ENCODE measurements at regions not wholly inside any gene's neighbourhood (a gene's known extent, or its start where the extent isn't known, plus 50 kb on each side); places are given as distances from the start of the nearest gene placed in this dataset.

DNA sequence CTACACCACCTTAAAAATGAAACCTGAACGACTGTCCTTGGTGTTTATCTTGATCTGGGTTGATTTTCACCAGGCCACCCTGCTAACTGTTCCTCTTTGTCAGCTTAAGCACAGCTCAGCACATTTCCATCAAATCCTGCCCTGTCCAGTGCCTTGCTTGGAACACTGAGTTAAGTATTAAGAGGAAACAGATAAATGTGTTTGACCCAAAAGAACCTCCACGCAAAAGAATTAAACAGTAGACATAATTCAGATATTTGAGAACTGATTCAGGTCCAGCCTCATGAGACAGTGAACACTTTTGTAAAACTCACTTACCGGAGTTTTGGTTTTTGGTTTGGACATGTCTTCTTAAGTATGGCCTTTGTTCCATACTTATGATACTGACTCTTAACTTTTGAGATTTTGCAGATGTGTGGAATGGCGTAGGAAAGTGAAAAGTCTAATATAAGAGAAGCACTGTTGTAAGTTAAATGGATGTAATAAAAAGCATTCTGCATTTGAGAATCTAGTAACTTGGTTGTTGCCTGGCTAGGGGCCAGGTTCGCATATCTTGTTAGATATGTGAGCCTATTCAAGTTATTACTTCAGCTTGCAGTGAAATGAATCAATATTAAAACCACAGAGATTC is 88.9 kb upstream of the SERPINE2 start:
- Histone ChIP-seq H3K4me1 (ENCODE audit: control insufficient read depth, low read depth, low read length) (no peaks in the 10 kb centered on the region), H3K36me3 (ENCODE audit: control insufficient read depth, insufficient read depth, low read length) (no peaks in the 10 kb centered on the region), H3K9ac (ENCODE audit: low read length) (no peak overlapping the region), H2BK5ac (ENCODE audit: low read length) (no peak overlapping the region), H3K4me3 (ENCODE audit: low read length) (no peak overlapping the region), H3K79me2 (ENCODE audit: control insufficient read depth, insufficient read depth, low read length) (no peaks in the 10 kb centered on the region), H2BK15ac (replicated peaks; ENCODE audit: low read depth) (no peak overlapping the region), H2AK5ac (ENCODE audit: low read length) (no peak overlapping the region), H3K4ac (ENCODE audit: low read depth, low read length) (no peak overlapping the region), H3K56ac (ENCODE audit: low read length) (no peak overlapping the region), H3K79me1 (ENCODE audit: low read length) (no peaks in the 10 kb centered on the region), H2BK120ac (ENCODE audit: low read depth, low read length) (no peak overlapping the region), H4K5ac (ENCODE audit: low read length) (no peak overlapping the region), H3K4me2 (ENCODE audit: low read length) (no peak overlapping the region), H3K23ac (ENCODE audit: low read length) (no peak overlapping the region), H3K27me3 (ENCODE audit: insufficient read depth, low read length, poor library complexity) (no peaks in the 10 kb centered on the region), H4K8ac (ENCODE audit: low read depth, low read length) (no peak overlapping the region), H3K18ac (ENCODE audit: low read length) (no peak overlapping the region), H3K27ac (ENCODE audit: low read depth, low read length) (no peak overlapping the region)
- no CpG with 5 or more reads among the region's 5 CpGs for WGBS (ENCODE audit: extremely low coverage, insufficient coverage, low lambda C conversion rate)
- no peak for DNase-seq

DNA sequence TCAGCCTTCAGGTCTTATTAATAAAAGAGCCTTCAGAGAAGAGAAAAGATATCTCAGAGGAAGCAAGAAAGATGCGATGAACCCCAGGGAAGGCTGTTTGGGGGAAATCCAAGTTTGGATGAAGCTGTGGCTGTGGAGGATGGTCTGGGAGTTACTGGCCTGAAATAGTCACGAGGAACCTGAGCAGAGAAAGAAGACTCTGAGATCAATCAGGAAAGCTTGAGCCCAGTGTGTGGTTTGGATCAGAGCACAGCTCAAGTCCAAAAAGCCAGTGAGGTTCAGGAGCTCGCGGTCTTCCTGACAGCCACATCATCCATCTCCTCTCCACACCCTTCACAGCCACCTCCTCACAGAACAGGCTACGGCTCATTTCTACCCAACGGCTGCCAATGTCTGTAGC is 87.4 kb upstream of the SERPINE2 start:
- peak overlapping the region; percentile 26 for H3K56ac ChIP-seq (ENCODE audit: low read length)
- no peak overlapping the region for H4K8ac ChIP-seq (ENCODE audit: low read depth, low read length)
- no peak overlapping the region for H3K27ac ChIP-seq (ENCODE audit: low read depth, low read length)
- peak overlapping the region; percentile 72 for H3K4ac ChIP-seq (ENCODE audit: low read depth, low read length)
- no peak overlapping the region for H3K4me3 ChIP-seq (ENCODE audit: low read length)
- H3K79me1 ChIP-seq (ENCODE audit: low read length), result no peaks in the 10 kb centered on the region
- H3K23ac ChIP-seq (ENCODE audit: low read length), result no peak overlapping the region
- peak overlapping the region; percentile 3 for H2BK15ac ChIP-seq (replicated peaks; ENCODE audit: low read depth)
- peak overlapping the region; percentile 36 for H4K5ac ChIP-seq (ENCODE audit: low read length)
- no peaks in the 10 kb centered on the region for H3K79me2 ChIP-seq (ENCODE audit: control insufficient read depth, insufficient read depth, low read length)
- WGBS (ENCODE audit: extremely low coverage, insufficient coverage, low lambda C conversion rate), result no CpG with 5 or more reads among the region's 6 CpGs
- no peak overlapping the region for H2BK5ac ChIP-seq (ENCODE audit: low read length)
- H3K36me3 ChIP-seq (ENCODE audit: control insufficient read depth, insufficient read depth, low read length), result no peaks in the 10 kb centered on the region
- H3K27me3 ChIP-seq (ENCODE audit: insufficient read depth, low read length, poor library complexity), result no peaks in the 10 kb centered on the region
- H2BK120ac ChIP-seq (ENCODE audit: low read depth, low read length), result peak overlapping the region; percentile 3
- H3K18ac ChIP-seq (ENCODE audit: low read length), result peak overlapping the region; percentile 4
- no peak overlapping the region for H3K4me2 ChIP-seq (ENCODE audit: low read length)
- no peaks in the 10 kb centered on the region for H3K4me1 ChIP-seq (ENCODE audit: control insufficient read depth, low read depth, low read length)
- no peak for DNase-seq
- H3K9ac ChIP-seq (ENCODE audit: low read length), result no peak overlapping the region
- H2AK5ac ChIP-seq (ENCODE audit: low read length), result no peak overlapping the region

DNA sequence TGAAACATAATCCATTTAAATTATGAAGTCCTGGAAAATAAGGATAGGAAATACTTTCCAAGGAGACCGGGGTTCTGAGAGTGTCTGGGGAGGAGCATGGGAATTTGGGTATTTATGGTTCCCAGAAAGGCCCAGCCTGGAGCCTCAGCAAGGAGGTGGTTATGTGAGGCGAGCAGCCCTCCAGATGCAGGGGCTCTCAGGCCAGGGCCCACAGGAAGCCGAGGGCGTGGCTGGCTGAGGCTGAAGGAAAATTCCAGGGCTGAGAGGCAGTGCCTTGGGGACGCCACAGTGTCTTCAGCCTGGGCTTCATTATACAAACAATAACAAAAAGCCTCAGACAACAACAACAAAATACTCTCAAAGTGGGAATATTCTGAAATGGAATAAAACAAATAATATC is 86.9 kb upstream of the SERPINE2 start:
- Histone ChIP-seq H3K18ac (ENCODE audit: low read length) (no peak overlapping the region), H3K9ac (ENCODE audit: low read length) (no peak overlapping the region), H3K36me3 (ENCODE audit: control insufficient read depth, insufficient read depth, low read length) (no peaks in the 10 kb centered on the region), H2BK5ac (ENCODE audit: low read length) (no peak overlapping the region), H3K4me3 (ENCODE audit: low read length) (no peak overlapping the region), H4K8ac (ENCODE audit: low read depth, low read length) (no peak overlapping the region), H2BK120ac (ENCODE audit: low read depth, low read length) (no peak overlapping the region), H3K4me1 (ENCODE audit: control insufficient read depth, low read depth, low read length) (no peaks in the 10 kb centered on the region), H3K4me2 (ENCODE audit: low read length) (no peak overlapping the region), H3K4ac (ENCODE audit: low read depth, low read length) (no peak overlapping the region), H3K79me2 (ENCODE audit: control insufficient read depth, insufficient read depth, low read length) (no peaks in the 10 kb centered on the region), H3K27me3 (ENCODE audit: insufficient read depth, low read length, poor library complexity) (no peaks in the 10 kb centered on the region), H4K5ac (ENCODE audit: low read length) (no peak overlapping the region), H2AK5ac (ENCODE audit: low read length) (no peak overlapping the region), H3K27ac (ENCODE audit: low read depth, low read length) (no peak overlapping the region), H3K56ac (ENCODE audit: low read length) (no peak overlapping the region), H3K79me1 (ENCODE audit: low read length) (no peaks in the 10 kb centered on the region), H2BK15ac (replicated peaks; ENCODE audit: low read depth) (no peak overlapping the region), H3K23ac (ENCODE audit: low read length) (no peak overlapping the region)
- DNase-seq, result peak; percentile 50
- no CpG with 5 or more reads among the region's 5 CpGs for WGBS (ENCODE audit: extremely low coverage, insufficient coverage, low lambda C conversion rate)

DNA sequence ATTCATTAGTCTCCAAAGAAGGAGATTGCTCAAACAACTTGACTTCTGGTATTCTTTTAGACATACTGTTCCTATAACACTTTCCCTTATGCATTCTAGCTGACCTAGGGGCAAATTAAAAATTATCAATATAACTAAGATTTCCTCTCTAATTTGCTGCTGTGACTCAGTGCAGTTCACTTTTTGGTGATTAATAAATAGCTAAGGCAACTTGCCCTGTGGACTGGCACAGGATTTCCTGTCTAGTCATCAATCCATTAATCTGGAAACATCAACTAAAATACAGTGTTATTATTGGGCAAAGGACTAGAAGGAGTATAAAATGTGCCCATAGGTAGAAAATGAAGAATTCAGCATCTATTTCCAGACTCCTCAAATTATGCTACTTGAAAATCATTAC is 83.5 kb upstream of the SERPINE2 start:
- no peak overlapping the region for H3K23ac ChIP-seq (ENCODE audit: low read length)
- no peak overlapping the region for H4K5ac ChIP-seq (ENCODE audit: low read length)
- H3K79me2 ChIP-seq (ENCODE audit: control insufficient read depth, insufficient read depth, low read length), result no peaks in the 10 kb centered on the region
- no peak overlapping the region for H3K4me3 ChIP-seq (ENCODE audit: low read length)
- no peak overlapping the region for H2BK5ac ChIP-seq (ENCODE audit: low read length)
- no peak overlapping the region for H3K56ac ChIP-seq (ENCODE audit: low read length)
- no peak overlapping the region for H3K18ac ChIP-seq (ENCODE audit: low read length)
- no peak overlapping the region for H2BK120ac ChIP-seq (ENCODE audit: low read depth, low read length)
- DNase-seq, result no peak
- H2BK15ac ChIP-seq (replicated peaks; ENCODE audit: low read depth), result no peak overlapping the region
- no peaks in the 10 kb centered on the region for H3K27me3 ChIP-seq (ENCODE audit: insufficient read depth, low read length, poor library complexity)
- no peak overlapping the region for H2AK5ac ChIP-seq (ENCODE audit: low read length)
- H3K9ac ChIP-seq (ENCODE audit: low read length), result no peak overlapping the region
- no peak overlapping the region for H3K4me2 ChIP-seq (ENCODE audit: low read length)
- H3K4ac ChIP-seq (ENCODE audit: low read depth, low read length), result no peak overlapping the region
- H3K27ac ChIP-seq (ENCODE audit: low read depth, low read length), result no peak overlapping the region
- no peaks in the 10 kb centered on the region for H3K79me1 ChIP-seq (ENCODE audit: low read length)
- no peaks in the 10 kb centered on the region for H3K4me1 ChIP-seq (ENCODE audit: control insufficient read depth, low read depth, low read length)
- H4K8ac ChIP-seq (ENCODE audit: low read depth, low read length), result no peak overlapping the region
- H3K36me3 ChIP-seq (ENCODE audit: control insufficient read depth, insufficient read depth, low read length), result no peaks in the 10 kb centered on the region

DNA sequence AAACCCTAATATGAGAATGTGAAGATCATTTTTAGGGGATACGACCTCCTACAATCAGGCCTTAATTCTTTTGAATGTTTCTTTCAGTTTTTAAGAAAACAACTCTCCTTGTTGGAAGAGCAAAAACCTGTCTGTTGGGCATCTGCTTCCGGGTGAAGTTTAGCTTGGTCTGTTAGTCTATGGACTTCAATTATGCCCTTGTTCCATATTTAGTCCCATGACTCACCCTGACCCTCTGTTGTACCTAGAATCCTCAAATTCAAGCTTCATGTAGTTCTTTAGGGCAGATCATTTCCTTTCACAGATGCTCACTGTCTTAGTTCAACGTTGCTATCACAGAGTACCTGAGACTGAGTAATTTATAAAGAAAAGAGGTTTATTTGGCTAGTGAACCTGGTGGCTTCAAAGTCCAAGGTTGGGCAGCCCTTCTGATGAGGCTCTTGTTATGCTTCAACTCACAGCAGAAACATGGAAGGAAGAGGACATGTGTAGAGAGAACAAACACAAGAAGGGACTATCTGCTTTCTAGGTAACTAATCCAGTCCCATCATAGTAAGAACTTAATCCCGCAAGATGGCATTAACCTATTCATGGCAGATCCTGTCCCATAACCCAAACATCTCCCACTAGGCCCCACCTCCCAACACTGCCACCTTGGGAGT is 82.5 kb upstream of the SERPINE2 start:
- no peak overlapping the region for H3K27ac ChIP-seq (ENCODE audit: low read depth, low read length)
- H3K36me3 ChIP-seq (ENCODE audit: control insufficient read depth, insufficient read depth, low read length), result no peaks in the 10 kb centered on the region
- no peaks in the 10 kb centered on the region for H3K79me2 ChIP-seq (ENCODE audit: control insufficient read depth, insufficient read depth, low read length)
- no peak overlapping the region for H3K9ac ChIP-seq (ENCODE audit: low read length)
- no peaks in the 10 kb centered on the region for H3K79me1 ChIP-seq (ENCODE audit: low read length)
- no CpG with 5 or more reads among the region's 4 CpGs for WGBS (ENCODE audit: extremely low coverage, insufficient coverage, low lambda C conversion rate)
- no peak overlapping the region for H2BK15ac ChIP-seq (replicated peaks; ENCODE audit: low read depth)
- H2BK5ac ChIP-seq (ENCODE audit: low read length), result no peak overlapping the region
- no peak for DNase-seq
- H3K23ac ChIP-seq (ENCODE audit: low read length), result no peak overlapping the region
- H2BK120ac ChIP-seq (ENCODE audit: low read depth, low read length), result no peak overlapping the region
- no peaks in the 10 kb centered on the region for H3K27me3 ChIP-seq (ENCODE audit: insufficient read depth, low read length, poor library complexity)
- H3K4me2 ChIP-seq (ENCODE audit: low read length), result no peak overlapping the region
- no peak overlapping the region for H3K4me3 ChIP-seq (ENCODE audit: low read length)
- no peak overlapping the region for H3K56ac ChIP-seq (ENCODE audit: low read length)
- H4K8ac ChIP-seq (ENCODE audit: low read depth, low read length), result no peak overlapping the region
- H2AK5ac ChIP-seq (ENCODE audit: low read length), result no peak overlapping the region
- H3K4me1 ChIP-seq (ENCODE audit: control insufficient read depth, low read depth, low read length), result no peaks in the 10 kb centered on the region
- H3K18ac ChIP-seq (ENCODE audit: low read length), result no peak overlapping the region
- no peak overlapping the region for H4K5ac ChIP-seq (ENCODE audit: low read length)
- H3K4ac ChIP-seq (ENCODE audit: low read depth, low read length), result no peak overlapping the region

DNA sequence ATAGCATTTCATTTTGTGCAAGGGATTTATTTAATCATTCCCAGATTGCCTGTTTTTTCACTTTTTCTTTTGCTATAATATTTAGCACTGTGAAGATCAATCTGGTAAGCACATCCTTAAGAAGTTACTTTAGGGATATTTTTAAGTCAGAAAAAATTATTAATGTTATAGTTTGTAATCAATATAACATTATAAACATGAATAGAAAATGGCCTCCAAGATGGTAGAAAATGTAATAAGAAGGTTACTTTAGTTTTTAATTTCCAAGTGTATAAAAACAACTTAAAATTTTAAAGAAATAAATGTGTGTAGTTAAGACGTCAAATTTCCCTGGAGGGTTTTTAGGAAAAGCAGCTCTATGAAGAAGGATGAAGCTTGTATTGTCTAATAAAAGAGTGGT is 81.9 kb upstream of the SERPINE2 start:
- H3K27ac ChIP-seq (ENCODE audit: low read depth, low read length), result no peak overlapping the region
- WGBS (ENCODE audit: extremely low coverage, insufficient coverage, low lambda C conversion rate), result 100% methylated on average over 1 of the region's 1 CpG
- no peak overlapping the region for H3K9ac ChIP-seq (ENCODE audit: low read length)
- no peak overlapping the region for H3K23ac ChIP-seq (ENCODE audit: low read length)
- no peaks in the 10 kb centered on the region for H3K4me1 ChIP-seq (ENCODE audit: control insufficient read depth, low read depth, low read length)
- H2AK5ac ChIP-seq (ENCODE audit: low read length), result no peak overlapping the region
- H3K4ac ChIP-seq (ENCODE audit: low read depth, low read length), result no peak overlapping the region
- H3K27me3 ChIP-seq (ENCODE audit: insufficient read depth, low read length, poor library complexity), result no peaks in the 10 kb centered on the region
- H3K18ac ChIP-seq (ENCODE audit: low read length), result no peak overlapping the region
- H2BK5ac ChIP-seq (ENCODE audit: low read length), result no peak overlapping the region
- H3K79me1 ChIP-seq (ENCODE audit: low read length), result no peaks in the 10 kb centered on the region
- H3K79me2 ChIP-seq (ENCODE audit: control insufficient read depth, insufficient read depth, low read length), result no peaks in the 10 kb centered on the region
- H2BK120ac ChIP-seq (ENCODE audit: low read depth, low read length), result no peak overlapping the region
- DNase-seq, result no peak
- H2BK15ac ChIP-seq (replicated peaks; ENCODE audit: low read depth), result no peak overlapping the region
- no peaks in the 10 kb centered on the region for H3K36me3 ChIP-seq (ENCODE audit: control insufficient read depth, insufficient read depth, low read length)
- no peak overlapping the region for H4K8ac ChIP-seq (ENCODE audit: low read depth, low read length)
- no peak overlapping the region for H3K4me3 ChIP-seq (ENCODE audit: low read length)
- no peak overlapping the region for H3K56ac ChIP-seq (ENCODE audit: low read length)
- H3K4me2 ChIP-seq (ENCODE audit: low read length), result no peak overlapping the region
- no peak overlapping the region for H4K5ac ChIP-seq (ENCODE audit: low read length)
